SK-N-SH treated with all-trans-retinoic acid at 6 μM for 48 hours (cell line): ENCODE measurements at regions not wholly inside any gene's neighbourhood (a gene's known extent, or its start where the extent isn't known, plus 50 kb on each side); places are given as distances from the start of the nearest gene placed in this dataset.

Experiments
- RARB ChIP-seq: fragments of 250-450 bp; sonication (Bioruptor Pico); IDR thresholded peaks from 2 replicates; pipeline ENCODE4 v1.8.0; 2021; ENCODE audit warnings: mild to moderate bottlenecking, moderate library complexity
- ZNF565 ChIP-seq: fragments of 450-650 bp; formaldehyde crosslinking; conservative IDR thresholded peaks from 2 replicates; pipeline ENCODE4 v1.5.0; 2020; ENCODE audit warnings: low read depth, mild to moderate bottlenecking, moderate library complexity
- TF ChIP-seq, protein P1 (sequence below): fragments of 250-450 bp; sonication (Bioruptor Pico); IDR thresholded peaks from 2 replicates; pipeline ENCODE4 v1.8.0; 2020; ENCODE audit warnings: mild to moderate bottlenecking, moderate library complexity, borderline replicate concordance

DNA sequence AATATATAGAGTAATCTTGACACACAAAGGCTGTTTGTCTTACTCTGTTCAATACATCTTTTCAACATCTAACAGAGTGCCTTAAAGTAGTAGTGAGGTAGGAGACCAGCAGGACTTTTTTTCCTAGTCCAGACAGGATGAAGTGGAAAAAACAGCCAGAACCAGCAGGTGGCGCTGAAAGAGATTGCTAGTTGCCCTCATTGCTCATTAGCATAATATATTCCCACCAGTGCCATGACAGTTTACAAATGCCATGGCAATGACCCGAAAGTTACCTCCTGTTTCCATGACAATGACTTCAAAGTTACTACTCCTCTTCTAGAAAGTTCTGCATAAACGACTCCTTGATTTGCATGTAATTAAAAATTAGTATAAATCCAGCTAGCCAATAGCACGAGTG is 387.4 kb downstream of the ACTL7B start:
- TF ChIP-seq, protein P1, sequence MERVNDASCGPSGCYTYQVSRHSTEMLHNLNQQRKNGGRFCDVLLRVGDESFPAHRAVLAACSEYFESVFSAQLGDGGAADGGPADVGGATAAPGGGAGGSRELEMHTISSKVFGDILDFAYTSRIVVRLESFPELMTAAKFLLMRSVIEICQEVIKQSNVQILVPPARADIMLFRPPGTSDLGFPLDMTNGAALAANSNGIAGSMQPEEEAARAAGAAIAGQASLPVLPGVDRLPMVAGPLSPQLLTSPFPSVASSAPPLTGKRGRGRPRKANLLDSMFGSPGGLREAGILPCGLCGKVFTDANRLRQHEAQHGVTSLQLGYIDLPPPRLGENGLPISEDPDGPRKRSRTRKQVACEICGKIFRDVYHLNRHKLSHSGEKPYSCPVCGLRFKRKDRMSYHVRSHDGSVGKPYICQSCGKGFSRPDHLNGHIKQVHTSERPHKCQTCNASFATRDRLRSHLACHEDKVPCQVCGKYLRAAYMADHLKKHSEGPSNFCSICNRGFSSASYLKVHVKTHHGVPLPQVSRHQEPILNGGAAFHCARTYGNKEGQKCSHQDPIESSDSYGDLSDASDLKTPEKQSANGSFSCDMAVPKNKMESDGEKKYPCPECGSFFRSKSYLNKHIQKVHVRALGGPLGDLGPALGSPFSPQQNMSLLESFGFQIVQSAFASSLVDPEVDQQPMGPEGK (CRISPR knock-in tag): no peak
- no peak for TF ChIP-seq RARB (CRISPR knock-in tag)
- TF ChIP-seq ZNF565 (CRISPR knock-in tag): no peak
